Upper lobe of right lung (tissue), 1 donor: ENCODE measurements at regions not wholly inside any gene's neighbourhood (a gene's known extent, or its start where the extent isn't known, plus 50 kb on each side); places are given as distances from the start of the nearest gene placed in this dataset.

Experiments
- ATAC-seq: fragments of 200-7000 bp; cut with Tn5 transposase; one replicate; pipeline ENCODE4 v1.9.1; 2020; ENCODE audit warnings: mild to moderate bottlenecking, moderate library complexity
- DNase-seq: peaks from one replicate; pipeline ENCODE4 v3.0.0-alpha.2; 2020
- H3K27ac ChIP-seq: fragments of 200-600 bp; one replicate; pipeline ENCODE4 v1.8.0; 2022
- H3K27me3 ChIP-seq: fragments of 200-600 bp; one replicate; pipeline ENCODE4 v1.8.0; 2022; ENCODE audit warnings: mild to moderate bottlenecking
- H3K36me3 ChIP-seq: fragments of 200-600 bp; one replicate; pipeline ENCODE4 v1.8.0; 2022
- H3K4me1 ChIP-seq: fragments of 200-600 bp; one replicate; pipeline ENCODE4 v1.8.0; 2022
- H3K4me3 ChIP-seq: fragments of 200-600 bp; one replicate; pipeline ENCODE4 v1.8.0; 2022; ENCODE audit warnings: mild to moderate bottlenecking
- H3K9me3 ChIP-seq: fragments of 200-600 bp; one replicate; pipeline ENCODE4 v1.8.0; 2022
- CTCF ChIP-seq: fragments of 200-600 bp; IDR thresholded peaks from one replicate; pipeline ENCODE4 v1.8.0; 2022; ENCODE audit warnings: antibody characterized with exemption
- intact Hi-C: fragments of 100-400 bp; cut with DNase I; formaldehyde crosslinking; loops from one replicate; pipeline ENCODE4 v1.11.0; 2022
- donor health status: DM: no; HTN: yes; CAD: no; lungs with severe emphysema.

- no peak for ATAC-seq
- Histone ChIP-seq H3K27ac (no peak overlapping the region), H3K36me3 (no peaks in the 10 kb centered on the region), H3K27me3 (no peaks in the 10 kb centered on the region), H3K9me3 (no peaks in the 10 kb centered on the region), H3K4me3 (no peak overlapping the region), H3K4me1 (no peaks in the 10 kb centered on the region)
- no peak for DNase-seq
- intact Hi-C loops: no loop called here
- TF ChIP-seq CTCF: no peak
Observed at GRCh38 chr10:64102264-64102633, 581.0 kb downstream of the REEP3 start.

GRCh38 chr10:64102916-64103315 is 581.7 kb downstream of the REEP3 start:
- H3K9me3 ChIP-seq: no peaks in the 10 kb centered on the region
- DNase-seq (no peak), ATAC-seq (no peak)
- no peak for TF ChIP-seq CTCF
- H3K4me3 ChIP-seq: no peak overlapping the region
- no peaks in the 10 kb centered on the region for H3K4me1 ChIP-seq
- intact Hi-C loops: no loop called here
- no peaks in the 10 kb centered on the region for H3K27me3 ChIP-seq
- H3K36me3 ChIP-seq: no peaks in the 10 kb centered on the region
- no peak overlapping the region for H3K27ac ChIP-seq

- no peak for TF ChIP-seq CTCF
- intact Hi-C loops: no loop called here
Observed at GRCh38 chr10:64103750-64104470, 582.7 kb downstream of the REEP3 start.

GRCh38 chr10:64109926-64110495 is 588.8 kb downstream of the REEP3 start:
- intact Hi-C loops: no loop called here
- Histone ChIP-seq H3K27me3 (no peaks in the 10 kb centered on the region), H3K9me3 (no peaks in the 10 kb centered on the region), H3K36me3 (no peaks in the 10 kb centered on the region), H3K27ac (no peak overlapping the region), H3K4me1 (no peaks in the 10 kb centered on the region), H3K4me3 (no peak overlapping the region)
- DNase-seq (no peak), ATAC-seq (no peak)
- no peak for TF ChIP-seq CTCF

More at GRCh38 chr10:64103750-64104470, 582.7 kb downstream of the REEP3 start:
- DNase-seq (no peak), ATAC-seq (no peak)
- no peaks in the 10 kb centered on the region for H3K9me3 ChIP-seq
- no peak overlapping the region for H3K4me3 ChIP-seq
- H3K36me3 ChIP-seq: no peaks in the 10 kb centered on the region
- no peaks in the 10 kb centered on the region for H3K4me1 ChIP-seq
- H3K27me3 ChIP-seq: no peaks in the 10 kb centered on the region
- H3K27ac ChIP-seq: no peak overlapping the region

GRCh38 chr10:64112701-64113355 is 591.6 kb downstream of the REEP3 start:
- peak overlapping the region; percentile 20 for H3K4me3 ChIP-seq
- ATAC-seq (no peak), DNase-seq (no peak)
- no peaks in the 10 kb centered on the region for H3K9me3 ChIP-seq
- TF ChIP-seq CTCF: no peak
- no peaks in the 10 kb centered on the region for H3K4me1 ChIP-seq
- intact Hi-C loops: no loop called here
- no peaks in the 10 kb centered on the region for H3K36me3 ChIP-seq
- no peaks in the 10 kb centered on the region for H3K27me3 ChIP-seq
- H3K27ac ChIP-seq: no peak overlapping the region
